SK-N-SH (cell line): ENCODE measurements at regions not wholly inside any gene's neighbourhood (a gene's known extent, or its start where the extent isn't known, plus 50 kb on each side); places are given as distances from the start of the nearest gene placed in this dataset.

Experiments
- CTCF ChIA-PET: fragments of 300-600, 350-600 bp; formaldehyde crosslinking; extraction: SDS; loops from one replicate; lab custom pipeline; 2021; lab: Yijun Ruan, JAX
- POLR2A ChIA-PET: fragments of 350-600 bp; sonication (Branson Sonifier 250); formaldehyde crosslinking; extraction: SDS; loops from one replicate; lab custom pipeline; 2020; ENCODE audit warnings: antibody characterized with exemption, inconsistent platforms; lab: Yijun Ruan, JAX
- DNase-seq: peaks from one replicate; pipeline ENCODE4 v3.0.0; 2012
- H2AFZ ChIP-seq: fragments of 200-600 bp; sonication (generic); 2 replicates; pipeline ENCODE4 v1.8.1; 2016; ENCODE audit warnings: antibody characterized with exemption, mild to moderate bottlenecking, low read depth
- H3F3A ChIP-seq: fragments of 200-600 bp; sonication (generic); replicated peaks from 2 replicates; pipeline ENCODE3; 2016; ENCODE audit warnings: antibody characterized with exemption, mild to moderate bottlenecking; ENCODE audit not compliant: insufficient read depth
- H3K27ac ChIP-seq, 2 experiments: fragments of 200-500 bp in 1 of 2; fragments of 200-600 bp in 1 of 2; sonication (Bioruptor generic) in 1 of 2; sonication (generic), shearing (Covaris generic) in 1 of 2; 2 replicates each; pipeline versions ENCODE4 v1.5.1 to v1.6.1; 2014 to 2016; ENCODE audit warnings: low read depth in 2 of 2, inconsistent platforms in 1 of 2, low read length in 1 of 2, mild to moderate bottlenecking in 1 of 2, mixed read lengths in 1 of 2
- H3K27me3 ChIP-seq: fragments of 200-600 bp; sonication (generic), shearing (Covaris generic); 2 replicates; pipeline ENCODE4 v1.6.1; 2016; ENCODE audit warnings: mixed run types; ENCODE audit not compliant: insufficient read depth
- H3K36me3 ChIP-seq, 2 experiments: fragments of 200-500 bp in 1 of 2; fragments of 200-600 bp in 1 of 2; sonication (Bioruptor generic) in 1 of 2; sonication (generic) in 1 of 2; replicated peaks in 1 of 2; 2 replicates each; pipeline versions ENCODE3 to v1.5.1; 2014 to 2016; ENCODE audit warnings: low read length in 1 of 2, mild to moderate bottlenecking in 1 of 2; ENCODE audit not compliant: insufficient read depth in 2 of 2, control insufficient read depth in 1 of 2
- H3K4me1 ChIP-seq, 2 experiments: fragments of 200-500 bp in 1 of 2; fragments of 200-600 bp in 1 of 2; sonication (Bioruptor generic) in 1 of 2; sonication (generic), shearing (Covaris generic) in 1 of 2; 2 replicates each; pipeline versions ENCODE4 v1.5.1 to v1.6.1; 2014 to 2016; ENCODE audit warnings: low read depth in 1 of 2, low read length in 1 of 2, mixed run types in 1 of 2; ENCODE audit not compliant: insufficient read depth in 2 of 2, control insufficient read depth in 1 of 2
- H3K4me2 ChIP-seq: fragments of 200-600 bp; sonication (generic), shearing (Covaris generic); 2 replicates; pipeline ENCODE4 v1.6.1; 2017; ENCODE audit warnings: mixed run types
- H3K4me3 ChIP-seq, 2 experiments: fragments of 200-500 bp in 1 of 2; fragments of 200-600 bp in 1 of 2; sonication (Bioruptor generic) in 1 of 2; sonication (generic), shearing (Covaris generic) in 1 of 2; 2 replicates each; pipeline versions ENCODE4 v1.5.1 to v1.8.1; 2014 to 2016; ENCODE audit warnings: low read depth in 2 of 2, inconsistent platforms in 1 of 2, low read length in 1 of 2, mild to moderate bottlenecking in 1 of 2, mixed read lengths in 1 of 2, moderate library complexity in 1 of 2
- H3K79me2 ChIP-seq: fragments of 200-600 bp; sonication (generic); 2 replicates; pipeline ENCODE4 v1.8.1; 2017; ENCODE audit warnings: mild to moderate bottlenecking; ENCODE audit not compliant: insufficient read depth
- H3K9ac ChIP-seq: fragments of 200-600 bp; sonication (generic); 2 replicates; pipeline ENCODE4 v1.6.1; 2017; ENCODE audit warnings: mixed run types
- H3K9me2 ChIP-seq: fragments of 200-600 bp; sonication (generic); 2 replicates; pipeline ENCODE4 v1.6.1; 2017; ENCODE audit warnings: mixed run types
- H3K9me3 ChIP-seq: fragments of 200-600 bp; sonication (generic); 2 replicates; pipeline ENCODE4 v1.6.1; 2017; ENCODE audit warnings: mixed run types, mild to moderate bottlenecking, moderate library complexity
- H4K20me1 ChIP-seq: fragments of 200-600 bp; sonication (generic); 2 replicates; pipeline ENCODE4 v1.6.1; 2017; ENCODE audit warnings: mild to moderate bottlenecking, mixed run types; ENCODE audit not compliant: insufficient read depth
- ELF1 ChIP-seq: IDR thresholded peaks from 2 replicates; pipeline ENCODE4 v1.4.0; 2012
- FOXJ3 ChIP-seq: sonication (generic); formaldehyde crosslinking; IDR thresholded peaks from 2 replicates; pipeline ENCODE4 v1.5.1; 2020; ENCODE audit warnings: mild to moderate bottlenecking, missing genetic modification reagents
- GABPA ChIP-seq: IDR thresholded peaks from 2 replicates; pipeline ENCODE4 v1.4.0; 2012; ENCODE audit warnings: low read depth, mild to moderate bottlenecking
- GATA2 ChIP-seq: sonication (generic); formaldehyde crosslinking; IDR thresholded peaks from 2 replicates; pipeline ENCODE4 v1.5.0; 2020; ENCODE audit warnings: mild to moderate bottlenecking, missing genetic modification reagents
- JUND ChIP-seq: IDR thresholded peaks from 2 replicates; pipeline ENCODE4 v1.4.0; 2012
- MXI1 ChIP-seq: IDR thresholded peaks from 2 replicates; pipeline ENCODE4 v1.6.1; 2012; ENCODE audit warnings: mild to moderate bottlenecking, low read depth, low read length, improper control_type of control experiment
- NFIC ChIP-seq: IDR thresholded peaks from 2 replicates; pipeline ENCODE4 v1.4.0; 2012; ENCODE audit warnings: borderline replicate concordance
- RAD21 ChIP-seq: IDR thresholded peaks from 2 replicates; pipeline ENCODE4 v1.6.1; 2012; ENCODE audit warnings: mild to moderate bottlenecking, low read length
- RCOR1 ChIP-seq: fragments of 150-350 bp; IDR thresholded peaks from 2 replicates; pipeline ENCODE4 v1.6.1; 2017; ENCODE audit warnings: antibody characterized with exemption, low read length
- RXRA ChIP-seq: IDR thresholded peaks from 2 replicates; pipeline ENCODE4 v1.4.0; 2012; ENCODE audit warnings: low read depth, mild to moderate bottlenecking, borderline replicate concordance
- TEAD4 ChIP-seq: IDR thresholded peaks from 2 replicates; pipeline ENCODE4 v1.4.0; 2012; ENCODE audit warnings: mild to moderate bottlenecking, borderline replicate concordance; ENCODE audit not compliant: insufficient read depth
- YY1 ChIP-seq: IDR thresholded peaks from 2 replicates; pipeline ENCODE4 v1.4.0; 2012; ENCODE audit warnings: low read depth, mild to moderate bottlenecking
- WGBS: methylation state at CpG from one replicate; pipeline ENCODE4 v1.1.6; 2017; ENCODE audit warnings: low lambda C conversion rate; 5-methylcytosine and 5-hydroxymethylcytosine counted together
- TF ChIP-seq, protein P1 (sequence below): IDR thresholded peaks from 2 replicates; pipeline ENCODE4 v1.4.0; 2012; ENCODE audit warnings: low read depth, borderline replicate concordance
- TF ChIP-seq, protein P2 (sequence below): IDR thresholded peaks from 2 replicates; pipeline ENCODE4 v1.4.0; 2012; ENCODE audit warnings: low read depth
- TF ChIP-seq, protein P3 (sequence below): IDR thresholded peaks from 2 replicates; pipeline ENCODE4 v1.4.0; 2012; ENCODE audit warnings: low read depth, borderline replicate concordance
- TF ChIP-seq, protein P4 (sequence below): fragments of 150-350 bp; IDR thresholded peaks from 2 replicates; pipeline ENCODE4 v1.6.1; 2016; ENCODE audit warnings: mild to moderate bottlenecking, low read depth, low read length
- TF ChIP-seq, protein P5 (sequence below): IDR thresholded peaks from 2 replicates; pipeline ENCODE4 v1.6.1; 2012; ENCODE audit warnings: mild to moderate bottlenecking, low read depth, low read length, moderate library complexity

DNA sequence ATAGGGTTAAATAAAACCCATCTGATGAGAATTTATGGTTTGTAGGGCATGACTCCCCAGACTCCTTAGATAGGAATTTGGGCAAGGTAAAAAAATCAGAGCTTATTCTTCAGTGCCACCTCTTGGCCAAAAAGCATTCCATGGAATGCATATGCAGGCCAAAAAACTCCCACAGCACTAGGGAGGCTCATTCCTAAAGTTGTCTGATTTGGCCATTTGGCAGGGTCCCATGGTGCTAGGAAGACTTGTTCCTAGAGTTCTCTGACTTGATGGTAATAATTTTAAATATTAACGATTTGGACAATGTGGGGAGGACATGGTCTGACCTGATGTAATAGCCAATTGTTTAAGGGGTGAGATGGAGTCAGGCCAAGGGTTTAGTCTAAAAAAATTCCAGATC lies 93.0 kb downstream of the SPIN4 start:
- no peaks in the 10 kb centered on the region for H3K27me3 ChIP-seq
- DNase-seq: no peak
- H2AFZ ChIP-seq: no peak overlapping the region
- H3K9me2 ChIP-seq: no peaks in the 10 kb centered on the region
- CTCF ChIA-PET: no interaction called here
- H3K9me3 ChIP-seq: no peaks in the 10 kb centered on the region
- POLR2A ChIA-PET: no interaction called here
- no peaks in the 10 kb centered on the region for H3F3A ChIP-seq
- no peaks in the 10 kb centered on the region for H3K4me1 ChIP-seq
- TF ChIP-seq YY1 (no peak), JUND (no peak), ELF1 (no peak), GATA2 (no peak), RCOR1 (no peak), RXRA (no peak), FOXJ3 (CRISPR knock-in tag) (no peak), MXI1 (no peak), RAD21 (no peak), GABPA (no peak), NFIC (no peak), TEAD4 (no peak)
- TF ChIP-seq, protein P1, sequence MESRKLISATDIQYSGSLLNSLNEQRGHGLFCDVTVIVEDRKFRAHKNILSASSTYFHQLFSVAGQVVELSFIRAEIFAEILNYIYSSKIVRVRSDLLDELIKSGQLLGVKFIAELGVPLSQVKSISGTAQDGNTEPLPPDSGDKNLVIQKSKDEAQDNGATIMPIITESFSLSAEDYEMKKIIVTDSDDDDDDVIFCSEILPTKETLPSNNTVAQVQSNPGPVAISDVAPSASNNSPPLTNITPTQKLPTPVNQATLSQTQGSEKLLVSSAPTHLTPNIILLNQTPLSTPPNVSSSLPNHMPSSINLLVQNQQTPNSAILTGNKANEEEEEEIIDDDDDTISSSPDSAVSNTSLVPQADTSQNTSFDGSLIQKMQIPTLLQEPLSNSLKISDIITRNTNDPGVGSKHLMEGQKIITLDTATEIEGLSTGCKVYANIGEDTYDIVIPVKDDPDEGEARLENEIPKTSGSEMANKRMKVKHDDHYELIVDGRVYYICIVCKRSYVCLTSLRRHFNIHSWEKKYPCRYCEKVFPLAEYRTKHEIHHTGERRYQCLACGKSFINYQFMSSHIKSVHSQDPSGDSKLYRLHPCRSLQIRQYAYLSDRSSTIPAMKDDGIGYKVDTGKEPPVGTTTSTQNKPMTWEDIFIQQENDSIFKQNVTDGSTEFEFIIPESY: no peak
- TF ChIP-seq, protein P2, sequence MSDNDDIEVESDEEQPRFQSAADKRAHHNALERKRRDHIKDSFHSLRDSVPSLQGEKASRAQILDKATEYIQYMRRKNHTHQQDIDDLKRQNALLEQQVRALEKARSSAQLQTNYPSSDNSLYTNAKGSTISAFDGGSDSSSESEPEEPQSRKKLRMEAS: no peak
- TF ChIP-seq, protein P3, sequence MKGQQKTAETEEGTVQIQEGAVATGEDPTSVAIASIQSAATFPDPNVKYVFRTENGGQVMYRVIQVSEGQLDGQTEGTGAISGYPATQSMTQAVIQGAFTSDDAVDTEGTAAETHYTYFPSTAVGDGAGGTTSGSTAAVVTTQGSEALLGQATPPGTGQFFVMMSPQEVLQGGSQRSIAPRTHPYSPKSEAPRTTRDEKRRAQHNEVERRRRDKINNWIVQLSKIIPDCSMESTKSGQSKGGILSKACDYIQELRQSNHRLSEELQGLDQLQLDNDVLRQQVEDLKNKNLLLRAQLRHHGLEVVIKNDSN: no peak
- TF ChIP-seq, protein P4, sequence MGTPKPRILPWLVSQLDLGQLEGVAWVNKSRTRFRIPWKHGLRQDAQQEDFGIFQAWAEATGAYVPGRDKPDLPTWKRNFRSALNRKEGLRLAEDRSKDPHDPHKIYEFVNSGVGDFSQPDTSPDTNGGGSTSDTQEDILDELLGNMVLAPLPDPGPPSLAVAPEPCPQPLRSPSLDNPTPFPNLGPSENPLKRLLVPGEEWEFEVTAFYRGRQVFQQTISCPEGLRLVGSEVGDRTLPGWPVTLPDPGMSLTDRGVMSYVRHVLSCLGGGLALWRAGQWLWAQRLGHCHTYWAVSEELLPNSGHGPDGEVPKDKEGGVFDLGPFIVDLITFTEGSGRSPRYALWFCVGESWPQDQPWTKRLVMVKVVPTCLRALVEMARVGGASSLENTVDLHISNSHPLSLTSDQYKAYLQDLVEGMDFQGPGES: no peak
- TF ChIP-seq, protein P5, sequence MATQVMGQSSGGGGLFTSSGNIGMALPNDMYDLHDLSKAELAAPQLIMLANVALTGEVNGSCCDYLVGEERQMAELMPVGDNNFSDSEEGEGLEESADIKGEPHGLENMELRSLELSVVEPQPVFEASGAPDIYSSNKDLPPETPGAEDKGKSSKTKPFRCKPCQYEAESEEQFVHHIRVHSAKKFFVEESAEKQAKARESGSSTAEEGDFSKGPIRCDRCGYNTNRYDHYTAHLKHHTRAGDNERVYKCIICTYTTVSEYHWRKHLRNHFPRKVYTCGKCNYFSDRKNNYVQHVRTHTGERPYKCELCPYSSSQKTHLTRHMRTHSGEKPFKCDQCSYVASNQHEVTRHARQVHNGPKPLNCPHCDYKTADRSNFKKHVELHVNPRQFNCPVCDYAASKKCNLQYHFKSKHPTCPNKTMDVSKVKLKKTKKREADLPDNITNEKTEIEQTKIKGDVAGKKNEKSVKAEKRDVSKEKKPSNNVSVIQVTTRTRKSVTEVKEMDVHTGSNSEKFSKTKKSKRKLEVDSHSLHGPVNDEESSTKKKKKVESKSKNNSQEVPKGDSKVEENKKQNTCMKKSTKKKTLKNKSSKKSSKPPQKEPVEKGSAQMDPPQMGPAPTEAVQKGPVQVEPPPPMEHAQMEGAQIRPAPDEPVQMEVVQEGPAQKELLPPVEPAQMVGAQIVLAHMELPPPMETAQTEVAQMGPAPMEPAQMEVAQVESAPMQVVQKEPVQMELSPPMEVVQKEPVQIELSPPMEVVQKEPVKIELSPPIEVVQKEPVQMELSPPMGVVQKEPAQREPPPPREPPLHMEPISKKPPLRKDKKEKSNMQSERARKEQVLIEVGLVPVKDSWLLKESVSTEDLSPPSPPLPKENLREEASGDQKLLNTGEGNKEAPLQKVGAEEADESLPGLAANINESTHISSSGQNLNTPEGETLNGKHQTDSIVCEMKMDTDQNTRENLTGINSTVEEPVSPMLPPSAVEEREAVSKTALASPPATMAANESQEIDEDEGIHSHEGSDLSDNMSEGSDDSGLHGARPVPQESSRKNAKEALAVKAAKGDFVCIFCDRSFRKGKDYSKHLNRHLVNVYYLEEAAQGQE: no peak
- WGBS: 0% methylated on average over 1 of the region's 1 CpG
- H3K4me3 ChIP-seq: no peak overlapping the region
- H3K27ac ChIP-seq: no peak overlapping the region
- H3K36me3 ChIP-seq: no peaks in the 10 kb centered on the region
- H3K4me2 ChIP-seq: no peak overlapping the region
- no peak overlapping the region for H3K9ac ChIP-seq
- no peaks in the 10 kb centered on the region for H3K79me2 ChIP-seq
- no peaks in the 10 kb centered on the region for H4K20me1 ChIP-seq
